ENCODE measurements at regions not wholly inside any gene's neighbourhood (a gene's known extent, or its start where the extent isn't known, plus 50 kb on each side); places are given as distances from the start of the nearest gene placed in this dataset.
"Not testable (repeated sequence)": the region's sequence is repeated elsewhere in the genome, so short reads cannot be mapped to it uniquely, and the experiment has no call there.

GRCh38 chr6:170147056-170147787 lies 143.7 kb downstream of the DLL1 start:
- FAIRE-seq (no peak), DNase-seq (ENCODE audit: insufficient read length, low spot score) (no peak)
- TF ChIP-seq POU2F2 (IDR thresholded peaks at IDR 0.05; ENCODE audit: low read depth, low read length): no peak
- no peak for TF ChIP-seq SPI1 (IDR thresholded peaks at IDR 0.05; ENCODE audit: low read depth, low read length)
- no peak for TF ChIP-seq POLR2AphosphoS5 (IDR thresholded peaks at IDR 0.05; ENCODE audit: low read depth, low read length)
- TF ChIP-seq TAF1 (IDR thresholded peaks at IDR 0.05; ENCODE audit: low read depth, low read length): no peak

- FAIRE-seq (no peak), DNase-seq (ENCODE audit: insufficient read length, low spot score) (no peak)
- no peak for TF ChIP-seq POLR2A (IDR thresholded peaks at IDR 0.05; ENCODE audit: low read depth, low read length)
- no peak for TF ChIP-seq POLR2AphosphoS5 (IDR thresholded peaks at IDR 0.05; ENCODE audit: low read depth, low read length)
- TF ChIP-seq SPI1 (IDR thresholded peaks at IDR 0.05; ENCODE audit: low read depth, low read length): no peak
- TF ChIP-seq TAF1 (IDR thresholded peaks at IDR 0.05; ENCODE audit: low read depth, low read length): no peak
- TF ChIP-seq PAX5 (IDR thresholded peaks at IDR 0.05; ENCODE audit: insufficient read depth, low read length, severe bottlenecking): no peak
- TF ChIP-seq POU2F2 (IDR thresholded peaks at IDR 0.05; ENCODE audit: low read depth, low read length): no peak
Observed at GRCh38 chr6:170146640-170147039, 144.2 kb downstream of the DLL1 start.

GRCh38 chr6:170146131-170146530 lies 144.7 kb downstream of the DLL1 start:
- not testable (repeated sequence) for DNase-seq (ENCODE audit: insufficient read length, low spot score)
- peak; percentile 100 for FAIRE-seq

GRCh38 chr6:170145716-170146115 lies 145.2 kb downstream of the DLL1 start:
- not testable (repeated sequence) for FAIRE-seq; DNase-seq (ENCODE audit: insufficient read length, low spot score)

DNA sequence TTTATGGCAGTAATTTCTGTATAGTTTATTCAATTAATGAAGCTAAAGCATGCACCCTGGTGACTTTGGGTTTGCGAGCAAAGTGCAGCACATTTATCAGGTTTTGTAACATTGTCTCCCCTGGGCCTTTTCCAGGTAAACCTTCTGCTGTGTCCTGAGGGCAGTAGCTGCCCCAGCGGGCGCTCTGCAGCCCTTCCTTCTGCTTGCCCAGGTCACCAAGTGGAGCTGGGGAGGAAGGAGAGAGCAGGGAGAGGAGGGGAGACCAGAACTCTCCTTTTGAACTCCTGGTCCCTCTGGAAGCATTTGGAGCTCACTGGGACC lies 145.6 kb downstream of the DLL1 start:
- no peak for FAIRE-seq
- TF ChIP-seq POLR2A (IDR thresholded peaks at IDR 0.05; ENCODE audit: low read depth, low read length) (no peak), PAX5 (IDR thresholded peaks at IDR 0.05; ENCODE audit: insufficient read depth, low read length, severe bottlenecking) (no peak), POLR2AphosphoS5 (IDR thresholded peaks at IDR 0.05; ENCODE audit: low read depth, low read length) (no peak), SPI1 (IDR thresholded peaks at IDR 0.05; ENCODE audit: low read depth, low read length) (no peak), POU2F2 (IDR thresholded peaks at IDR 0.05; ENCODE audit: low read depth, low read length) (no peak), TAF1 (IDR thresholded peaks at IDR 0.05; ENCODE audit: low read depth, low read length) (no peak)
- no peak for DNase-seq (ENCODE audit: insufficient read length, low spot score)

DNA sequence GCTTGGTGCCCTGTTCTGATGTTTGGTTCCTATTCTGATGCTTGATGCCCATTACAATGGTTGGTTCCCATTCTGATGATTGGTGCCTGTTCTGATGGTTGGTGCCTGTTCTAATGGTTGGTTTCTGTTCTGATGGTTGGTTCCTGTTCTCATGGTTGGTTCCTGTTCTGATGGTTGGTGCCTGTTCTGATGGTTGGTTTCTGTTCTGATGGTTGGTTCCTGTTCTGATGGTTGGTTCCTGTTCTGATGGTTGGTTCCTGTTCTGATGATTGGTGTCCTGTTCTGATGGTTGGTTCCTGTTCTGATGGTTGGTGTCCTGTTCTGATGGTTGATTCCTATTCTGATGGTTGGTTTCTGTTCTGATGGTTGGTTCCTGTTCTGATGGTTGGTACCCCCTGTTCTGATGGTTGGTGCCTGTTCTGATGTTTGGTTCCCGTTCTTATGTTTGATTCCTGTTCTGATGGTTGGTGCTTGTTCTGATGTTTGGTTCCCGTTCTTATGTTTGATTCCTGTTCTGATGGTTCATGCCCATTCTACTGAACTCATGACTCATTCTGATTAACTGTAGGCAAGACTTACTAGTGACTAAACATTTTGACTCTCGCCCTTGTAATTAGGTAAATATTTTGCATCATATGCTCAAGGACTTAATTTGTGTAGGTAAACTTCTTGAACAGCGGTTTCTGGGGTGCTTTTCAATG lies 146.2 kb downstream of the DLL1 start:
- FAIRE-seq (no peak), DNase-seq (ENCODE audit: insufficient read length, low spot score) (no peak)
- TF ChIP-seq SPI1 (IDR thresholded peaks at IDR 0.05; ENCODE audit: low read depth, low read length) (no peak), POLR2A (IDR thresholded peaks at IDR 0.05; ENCODE audit: low read depth, low read length) (no peak), POLR2AphosphoS5 (IDR thresholded peaks at IDR 0.05; ENCODE audit: low read depth, low read length) (no peak)

DNA sequence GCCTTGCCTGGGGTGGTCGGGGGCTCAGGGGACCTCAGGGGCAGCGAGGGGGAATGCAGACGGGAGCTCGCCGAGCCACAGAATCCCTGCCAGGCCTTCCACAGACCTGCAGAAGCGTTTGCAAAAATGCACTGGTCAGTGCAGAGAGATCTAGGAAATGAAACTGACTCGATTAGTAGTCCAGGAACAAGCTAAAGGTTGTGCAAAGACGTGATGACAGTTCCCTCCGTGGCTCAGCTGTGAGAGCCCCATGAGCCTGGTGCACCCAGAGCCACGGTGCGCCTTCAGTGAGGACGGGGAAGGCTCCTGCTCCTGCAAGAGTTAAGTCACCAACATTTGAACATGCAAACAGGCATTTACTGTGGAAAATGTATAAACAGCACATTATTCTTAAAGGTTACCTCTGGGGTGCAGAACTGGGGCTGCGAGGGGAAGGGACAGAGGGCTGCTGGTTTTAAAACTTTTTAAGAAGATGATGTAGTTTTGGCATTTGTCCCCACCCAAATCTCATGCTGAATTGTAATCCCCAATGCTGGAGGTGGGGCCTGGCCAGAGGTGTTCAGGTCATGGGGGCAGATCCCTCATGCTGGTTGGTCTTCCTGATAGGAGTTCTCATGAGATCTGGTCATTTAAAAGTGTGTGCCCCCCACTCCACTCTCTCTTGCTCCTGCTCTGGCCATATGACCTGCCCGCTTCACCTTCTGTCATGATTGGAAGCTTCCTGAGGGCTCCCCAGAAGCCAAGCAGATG lies 147.3 kb downstream of the DLL1 start:
- no peak for TF ChIP-seq POLR2AphosphoS5 (IDR thresholded peaks at IDR 0.05; ENCODE audit: low read depth, low read length)
- TF ChIP-seq POU2F2 (IDR thresholded peaks at IDR 0.05; ENCODE audit: low read depth, low read length): no peak
- no peak for TF ChIP-seq PAX5 (IDR thresholded peaks at IDR 0.05; ENCODE audit: insufficient read depth, low read length, severe bottlenecking)
- TF ChIP-seq SPI1 (IDR thresholded peaks at IDR 0.05; ENCODE audit: low read depth, low read length): no peak
- TF ChIP-seq TAF1 (IDR thresholded peaks at IDR 0.05; ENCODE audit: low read depth, low read length): no peak
- no peak for TF ChIP-seq POLR2A (IDR thresholded peaks at IDR 0.05; ENCODE audit: low read depth, low read length)
- DNase-seq (ENCODE audit: insufficient read length, low spot score) (no peak), FAIRE-seq (no peak)

GRCh38 chr6:170142559-170142958 lies 148.3 kb downstream of the DLL1 start:
- TF ChIP-seq POLR2AphosphoS5 (IDR thresholded peaks at IDR 0.05; ENCODE audit: low read depth, low read length) (no peak), POLR2A (IDR thresholded peaks at IDR 0.05; ENCODE audit: low read depth, low read length) (no peak), SPI1 (IDR thresholded peaks at IDR 0.05; ENCODE audit: low read depth, low read length) (no peak), POU2F2 (IDR thresholded peaks at IDR 0.05; ENCODE audit: low read depth, low read length) (no peak), TAF1 (IDR thresholded peaks at IDR 0.05; ENCODE audit: low read depth, low read length) (no peak), PAX5 (IDR thresholded peaks at IDR 0.05; ENCODE audit: insufficient read depth, low read length, severe bottlenecking) (no peak)
- FAIRE-seq (no peak), DNase-seq (ENCODE audit: insufficient read length, low spot score) (no peak)

DNA sequence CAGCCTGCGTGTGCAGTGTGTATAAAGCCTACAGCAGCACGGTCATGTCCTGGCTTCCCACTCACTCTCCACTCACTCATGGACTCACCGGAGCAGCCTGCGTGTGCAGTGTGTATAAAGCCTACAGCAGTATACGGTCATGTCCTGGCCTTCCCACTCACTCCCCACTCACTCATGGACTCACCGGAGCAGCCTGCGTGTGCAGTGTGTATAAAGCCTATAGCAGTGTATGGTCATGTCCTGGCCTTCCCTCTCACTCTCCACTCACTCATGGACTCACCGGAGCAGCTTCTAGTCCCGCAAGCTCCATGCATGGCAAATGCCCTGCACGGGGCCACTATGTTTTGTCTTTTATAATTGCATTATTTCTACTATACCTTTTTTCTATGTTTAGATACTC lies 149.8 kb downstream of the DLL1 start:
- not testable (repeated sequence) for FAIRE-seq; DNase-seq (ENCODE audit: insufficient read length, low spot score)

GRCh38 chr6:170140129-170140528 lies 150.7 kb downstream of the DLL1 start:
- TF ChIP-seq SPI1 (IDR thresholded peaks at IDR 0.05; ENCODE audit: low read depth, low read length): no peak
- no peak for TF ChIP-seq POLR2A (IDR thresholded peaks at IDR 0.05; ENCODE audit: low read depth, low read length)
- TF ChIP-seq POU2F2 (IDR thresholded peaks at IDR 0.05; ENCODE audit: low read depth, low read length): no peak
- no peak for TF ChIP-seq POLR2AphosphoS5 (IDR thresholded peaks at IDR 0.05; ENCODE audit: low read depth, low read length)
- no peak for TF ChIP-seq PAX5 (IDR thresholded peaks at IDR 0.05; ENCODE audit: insufficient read depth, low read length, severe bottlenecking)
- TF ChIP-seq TAF1 (IDR thresholded peaks at IDR 0.05; ENCODE audit: low read depth, low read length): no peak
- no peak for DNase-seq (ENCODE audit: insufficient read length, low spot score)
- FAIRE-seq: no peak
